GM13977 (cell line): ENCODE measurements at regions not wholly inside any gene's neighbourhood (a gene's known extent, or its start where the extent isn't known, plus 50 kb on each side); places are given as distances from the start of the nearest gene placed in this dataset.

Experiments
- DNase-seq: peaks from one replicate; pipeline ENCODE4 v3.0.0; 2012; ENCODE audit warnings: low spot score
- CTCF ChIP-seq: IDR thresholded peaks from 2 replicates; pipeline ENCODE4 v1.5.1; 2012; ENCODE audit warnings: mild to moderate bottlenecking, control low read depth; ENCODE audit not compliant: insufficient read depth; ENCODE audit errors: extremely low read depth, missing control alignments
- in situ Hi-C: fragments of 300-500 bp; cut with MboI; formaldehyde crosslinking; loops from one replicate; pipeline ENCODE4 v1.12.0; 2022; ENCODE audit warnings: low sequenced_read_pairs, low pct_unique_long_range_greater_than_20kb, mixed read lengths, inconsistent platforms; ENCODE audit not compliant: unreplicated experiment

DNA sequence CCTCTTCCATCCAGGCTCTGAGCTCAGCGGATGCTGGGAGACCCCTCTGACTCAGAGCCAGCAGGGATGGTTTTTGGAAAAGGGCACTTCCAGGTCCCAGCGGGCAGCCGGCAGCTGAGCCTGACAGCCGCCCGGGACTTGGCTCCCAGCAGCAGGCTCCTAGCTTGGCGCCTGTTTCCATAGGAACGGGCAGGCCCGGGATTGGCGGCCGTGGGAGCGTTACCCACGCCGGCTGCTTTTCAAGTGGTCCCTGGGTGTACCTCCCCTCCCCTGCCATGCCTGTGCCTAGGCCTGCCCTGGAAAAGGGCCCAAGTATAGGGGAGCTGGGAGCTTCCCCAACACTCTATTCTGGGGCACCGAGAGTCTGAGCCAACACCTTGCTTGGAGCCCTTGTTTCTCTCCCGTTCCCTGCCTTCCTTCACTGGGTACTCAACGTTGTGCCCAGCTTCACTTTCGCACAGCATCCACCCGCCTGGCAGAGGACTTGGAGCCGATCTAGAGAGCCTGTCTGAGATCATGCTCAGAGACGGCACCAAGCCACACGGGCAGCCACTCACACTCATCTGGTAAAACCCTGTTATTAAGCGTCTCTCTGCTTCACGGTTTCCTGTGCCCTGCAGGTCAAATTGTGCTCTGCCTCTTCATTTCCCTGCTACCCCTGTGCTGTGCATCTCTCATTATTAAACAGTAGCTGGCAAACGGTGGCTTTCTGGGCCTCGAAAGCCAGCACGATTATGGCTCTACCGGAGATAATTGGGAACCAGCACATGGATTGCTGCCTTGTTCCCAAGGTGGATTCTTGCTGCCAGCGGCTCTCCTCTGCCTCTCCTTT lies 521.5 kb downstream of the BCOR start:
- TF ChIP-seq CTCF, result no peak
- no peak for DNase-seq
- in situ Hi-C loops, result no loop called here

DNA sequence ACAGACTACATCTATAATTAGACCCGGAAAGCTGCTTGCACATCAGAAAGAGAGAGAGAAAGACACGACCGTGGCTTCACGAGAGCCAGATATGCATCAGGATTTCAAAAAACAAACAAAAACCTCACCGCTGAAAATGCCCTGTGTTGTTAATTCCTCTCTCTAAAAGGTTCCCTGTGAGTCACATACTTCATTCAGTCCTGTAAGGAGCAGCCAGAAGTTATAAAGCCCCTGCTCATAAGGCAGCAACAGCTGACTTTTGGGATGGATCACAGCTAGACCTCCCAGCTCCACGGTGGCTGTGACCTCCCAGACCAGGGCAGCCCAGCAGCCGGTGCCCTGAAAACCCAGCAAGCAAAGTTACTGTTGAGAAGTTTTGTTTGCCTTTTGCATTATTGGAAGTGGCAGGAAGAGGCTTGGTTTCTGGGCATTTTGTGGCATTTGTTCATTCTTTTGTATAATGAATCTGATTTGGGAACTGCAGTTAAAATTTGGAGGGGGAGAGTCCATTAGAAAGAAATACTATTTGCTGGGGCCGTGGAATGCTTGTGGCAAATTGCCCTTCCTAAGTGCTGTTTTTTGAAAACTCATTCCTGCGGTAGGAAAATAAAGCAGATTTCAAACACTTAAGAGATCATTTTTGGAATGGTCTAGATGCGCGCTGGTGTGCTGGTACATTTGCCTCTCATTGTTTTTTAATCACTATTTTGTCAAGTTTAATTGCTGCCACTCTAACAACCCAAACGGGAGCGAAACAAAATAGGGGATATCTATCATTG lies 520.4 kb downstream of the BCOR start:
- in situ Hi-C loops, result no loop called here
- DNase-seq, result no peak
- TF ChIP-seq CTCF, result no peak

DNA sequence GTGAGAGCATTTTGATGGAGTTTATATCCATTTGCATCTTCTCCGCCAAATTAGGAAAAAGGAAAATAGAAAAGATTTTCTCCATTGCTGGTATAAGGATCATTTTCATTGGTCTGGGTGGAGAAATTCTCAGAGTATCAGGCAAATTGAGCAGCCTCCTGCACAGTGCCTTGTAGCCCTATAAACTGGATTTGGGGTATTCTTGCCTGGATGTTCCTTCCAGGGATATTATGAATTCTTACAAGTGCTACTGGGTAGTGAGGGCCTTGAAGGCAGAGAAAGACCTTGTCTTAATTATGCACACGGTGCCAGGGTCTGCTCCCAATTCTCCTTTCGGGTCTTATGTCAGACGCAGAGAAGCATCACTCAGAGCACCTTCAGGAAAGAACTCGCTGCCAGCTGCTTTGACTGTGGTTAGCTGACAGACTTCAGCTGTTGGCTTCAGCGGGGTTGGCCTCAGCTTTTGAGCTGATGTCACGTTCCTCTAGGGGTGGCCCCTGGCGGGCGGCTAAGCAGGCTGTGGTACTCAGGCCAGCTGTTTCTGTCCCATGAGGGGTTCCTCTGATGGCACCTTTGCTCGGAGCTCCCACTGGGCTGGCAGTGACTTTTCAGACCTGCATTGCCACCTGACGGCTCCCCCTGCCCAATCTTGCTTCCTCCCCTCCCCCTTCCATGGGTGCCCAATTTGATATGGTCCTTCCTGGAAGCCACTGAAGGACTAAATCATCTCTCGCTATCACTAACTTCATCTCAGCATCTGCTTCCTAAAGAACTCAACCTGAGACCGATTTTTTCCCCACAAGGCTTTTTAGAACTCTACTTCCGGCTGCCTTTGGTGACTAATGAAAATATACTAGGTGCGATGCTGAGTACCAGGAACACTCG lies 519.5 kb downstream of the BCOR start:
- TF ChIP-seq CTCF, result no peak
- peak; percentile 61 for DNase-seq
- in situ Hi-C loops, result no loop called here

GRCh38 chrX:39580043-39580442 lies 517.7 kb downstream of the BCOR start:
- in situ Hi-C loops, result no loop called here
- TF ChIP-seq CTCF, result no peak
- DNase-seq, result no peak

- in situ Hi-C loops, result no loop called here
- TF ChIP-seq CTCF, result no peak
- DNase-seq, result no peak
Measured at GRCh38 chrX:39581411-39581810, 516.3 kb downstream of the BCOR start.

DNA sequence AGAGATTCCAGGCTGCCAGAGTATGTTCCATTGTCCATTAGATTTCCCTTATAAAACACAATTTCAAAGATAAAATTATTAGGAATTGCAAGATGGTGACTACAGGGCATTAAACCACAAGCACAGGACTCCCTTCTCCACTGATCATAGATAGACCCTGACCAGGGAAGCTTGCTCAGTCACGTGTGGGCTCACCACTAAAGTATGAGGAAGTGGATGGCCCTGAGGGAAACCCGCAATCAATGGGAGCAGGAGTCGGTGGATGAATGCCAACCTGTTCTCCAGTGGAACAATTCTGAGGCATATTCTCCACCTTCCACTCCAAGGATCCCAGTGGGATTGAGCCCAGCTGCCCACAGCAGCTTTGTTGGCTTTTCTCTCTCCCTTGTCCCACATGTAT lies 515.7 kb downstream of the BCOR start:
- DNase-seq, result no peak
- in situ Hi-C loops, result no loop called here
- TF ChIP-seq CTCF, result no peak
